ENCODE measurements at regions not wholly inside any gene's neighbourhood (a gene's known extent, or its start where the extent isn't known, plus 50 kb on each side); places are given as distances from the start of the nearest gene placed in this dataset.

DNA sequence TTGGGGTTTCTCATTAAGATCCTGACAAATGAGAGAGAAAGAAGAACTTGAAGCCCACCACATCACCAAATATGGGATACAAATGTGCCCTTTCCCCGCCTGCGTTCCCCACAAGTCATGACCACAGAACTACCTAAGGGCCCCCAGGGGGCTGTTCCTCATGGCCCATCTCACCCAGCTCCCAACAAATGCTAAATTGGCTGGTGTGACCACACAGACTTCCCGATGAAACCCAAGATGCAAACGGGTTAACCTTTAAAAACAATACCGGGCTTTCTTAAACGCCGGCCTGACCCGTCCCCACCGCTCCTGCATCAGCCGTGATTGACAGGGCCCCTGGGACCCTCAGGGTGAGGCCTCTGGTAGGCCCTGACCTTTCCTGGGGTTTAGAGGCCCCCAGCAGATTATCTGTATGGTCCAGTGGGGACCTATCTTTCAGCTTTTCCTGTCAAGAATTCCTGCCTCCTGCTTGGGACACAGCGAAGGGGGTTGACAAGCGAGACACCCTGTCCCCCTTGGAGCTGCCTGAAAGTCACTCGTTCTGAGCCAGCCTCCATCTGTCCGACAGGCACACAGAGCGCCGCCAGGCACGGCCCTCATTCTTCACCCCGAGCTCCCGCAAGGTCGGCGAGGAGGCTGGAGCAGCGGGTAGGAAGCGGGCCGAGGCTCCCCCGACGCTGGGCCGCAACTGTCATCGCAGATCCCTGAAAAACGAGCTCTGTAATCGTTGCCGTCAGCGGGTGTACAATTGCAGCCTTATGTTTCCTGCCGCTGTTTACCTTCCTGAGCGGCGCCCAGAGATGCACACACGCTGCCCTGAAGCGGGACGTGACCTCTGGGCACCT is 300.1 kb downstream of the FOXL1 start:
- DNase-seq: no peak
- H3K9me3 ChIP-seq: no peaks in the 10 kb centered on the region
- ATAC-seq: no peak
- H3K4me1 ChIP-seq: no peaks in the 10 kb centered on the region
- no peak overlapping the region for H3K27ac ChIP-seq
- intact Hi-C loops (cut with DNase I): no loop called here
- H3K36me3 ChIP-seq: no peaks in the 10 kb centered on the region
- H3K4me3 ChIP-seq: no peak overlapping the region
- H3K27me3 ChIP-seq (ENCODE audit: low read depth): peaks cover 65% of the 10 kb centered on the region
- TF ChIP-seq, protein P1, sequence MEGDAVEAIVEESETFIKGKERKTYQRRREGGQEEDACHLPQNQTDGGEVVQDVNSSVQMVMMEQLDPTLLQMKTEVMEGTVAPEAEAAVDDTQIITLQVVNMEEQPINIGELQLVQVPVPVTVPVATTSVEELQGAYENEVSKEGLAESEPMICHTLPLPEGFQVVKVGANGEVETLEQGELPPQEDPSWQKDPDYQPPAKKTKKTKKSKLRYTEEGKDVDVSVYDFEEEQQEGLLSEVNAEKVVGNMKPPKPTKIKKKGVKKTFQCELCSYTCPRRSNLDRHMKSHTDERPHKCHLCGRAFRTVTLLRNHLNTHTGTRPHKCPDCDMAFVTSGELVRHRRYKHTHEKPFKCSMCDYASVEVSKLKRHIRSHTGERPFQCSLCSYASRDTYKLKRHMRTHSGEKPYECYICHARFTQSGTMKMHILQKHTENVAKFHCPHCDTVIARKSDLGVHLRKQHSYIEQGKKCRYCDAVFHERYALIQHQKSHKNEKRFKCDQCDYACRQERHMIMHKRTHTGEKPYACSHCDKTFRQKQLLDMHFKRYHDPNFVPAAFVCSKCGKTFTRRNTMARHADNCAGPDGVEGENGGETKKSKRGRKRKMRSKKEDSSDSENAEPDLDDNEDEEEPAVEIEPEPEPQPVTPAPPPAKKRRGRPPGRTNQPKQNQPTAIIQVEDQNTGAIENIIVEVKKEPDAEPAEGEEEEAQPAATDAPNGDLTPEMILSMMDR (IDR thresholded peaks at IDR 0.05): no peak

DNA sequence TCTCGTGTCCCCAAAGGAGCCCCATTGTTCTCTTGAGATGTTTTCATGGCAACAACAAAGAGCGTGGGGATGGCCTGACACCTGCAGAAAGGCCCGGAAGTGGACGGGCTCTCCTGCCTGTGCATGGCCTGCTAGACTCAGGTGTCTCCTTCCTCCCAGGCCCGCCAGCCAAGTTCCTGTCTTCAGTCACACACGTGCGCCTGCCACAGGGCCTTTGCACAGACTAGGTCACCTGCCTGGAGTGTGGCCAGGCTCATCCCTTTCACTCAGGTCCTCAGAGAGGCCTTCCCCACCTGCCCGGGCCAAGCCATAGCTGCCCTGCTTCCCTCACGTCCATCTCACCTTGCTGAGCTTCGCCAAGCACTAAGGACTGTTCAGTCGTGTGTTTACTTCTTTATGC is 300.9 kb downstream of the FOXL1 start:
- no peak for ATAC-seq
- no peak for DNase-seq
- TF ChIP-seq, protein P1 (IDR thresholded peaks at IDR 0.05): no peak
- intact Hi-C loops (cut with DNase I): no loop called here
- H3K4me1 ChIP-seq: no peaks in the 10 kb centered on the region
- no peaks in the 10 kb centered on the region for H3K36me3 ChIP-seq
- H3K27ac ChIP-seq: no peak overlapping the region
- H3K9me3 ChIP-seq: no peaks in the 10 kb centered on the region
- H3K27me3 ChIP-seq (ENCODE audit: low read depth): peaks cover 65% of the 10 kb centered on the region
- H3K4me3 ChIP-seq: no peak overlapping the region

DNA sequence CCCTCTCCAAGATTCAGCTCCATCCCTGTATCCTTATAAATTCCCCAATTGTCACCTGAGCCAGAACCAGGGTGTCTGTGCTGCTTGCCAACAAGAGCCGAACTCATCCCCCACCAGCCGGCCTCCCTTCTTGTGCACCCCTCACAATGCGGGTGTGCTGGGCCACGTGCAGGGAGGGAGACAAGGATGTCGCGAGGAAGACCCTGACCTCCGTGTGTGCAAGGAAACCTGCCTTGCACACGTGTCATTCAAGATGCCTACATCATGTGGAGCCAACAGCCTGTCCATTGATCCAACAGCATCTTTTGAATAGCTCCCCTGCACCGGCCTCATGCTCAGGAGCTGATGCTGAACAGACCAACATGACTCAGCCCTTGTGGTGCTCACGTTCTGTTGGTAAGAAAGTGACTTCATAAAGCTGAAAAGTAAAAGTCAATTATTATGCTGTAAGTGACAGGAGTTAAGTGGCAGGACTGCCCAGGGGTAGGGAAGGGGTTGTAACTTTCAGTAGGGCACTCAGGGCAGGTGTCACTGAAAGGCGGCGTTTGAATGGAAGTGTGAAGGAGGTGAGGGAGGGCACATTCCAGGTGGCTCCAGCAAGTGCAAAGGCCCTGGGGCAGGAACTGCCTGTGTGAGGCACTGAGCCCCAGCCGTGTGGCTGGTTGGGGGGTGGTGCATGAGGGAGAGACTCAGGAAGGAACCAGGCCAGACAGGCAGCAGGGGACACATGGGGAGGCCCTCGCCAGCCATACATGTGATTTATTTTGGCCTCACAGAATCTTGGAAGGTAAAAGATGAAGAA is 302.2 kb downstream of the FOXL1 start:
- Histone ChIP-seq H3K27ac (no peak overlapping the region), H3K4me1 (no peaks in the 10 kb centered on the region), H3K4me3 (no peak overlapping the region), H3K36me3 (no peaks in the 10 kb centered on the region), H3K27me3 (ENCODE audit: low read depth) (peaks cover 65% of the 10 kb centered on the region), H3K9me3 (no peaks in the 10 kb centered on the region)
- TF ChIP-seq, protein P1 (IDR thresholded peaks at IDR 0.05): no peak
- intact Hi-C loops (cut with DNase I): no loop called here
- ATAC-seq (no peak), DNase-seq (no peak)

DNA sequence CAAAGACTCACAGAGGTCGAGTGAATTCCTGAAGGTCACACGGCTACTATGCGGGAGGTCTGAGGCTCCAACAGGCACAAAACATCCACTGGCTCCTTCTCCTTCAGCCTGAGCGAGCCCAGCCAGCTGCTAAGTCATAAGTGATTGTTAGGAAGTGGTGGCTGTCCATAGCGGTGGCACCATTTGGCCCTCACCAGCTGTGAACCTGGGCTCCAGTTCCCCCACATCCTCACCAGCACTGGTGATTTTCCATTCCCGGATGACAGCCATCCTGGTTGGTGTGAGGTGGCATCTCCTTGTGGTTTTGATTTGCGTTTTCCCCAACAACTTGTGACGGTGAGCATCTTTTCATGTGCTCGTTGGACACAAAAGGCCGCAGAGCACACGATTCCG is 302.8 kb downstream of the FOXL1 start:
- TF ChIP-seq, protein P1 (IDR thresholded peaks at IDR 0.05): no peak
- Histone ChIP-seq H3K4me3 (no peak overlapping the region), H3K27ac (no peak overlapping the region), H3K4me1 (no peaks in the 10 kb centered on the region), H3K27me3 (ENCODE audit: low read depth) (peaks cover 61% of the 10 kb centered on the region), H3K9me3 (no peaks in the 10 kb centered on the region), H3K36me3 (no peaks in the 10 kb centered on the region)
- DNase-seq (no peak), ATAC-seq (no peak)
- intact Hi-C loops (cut with DNase I): no loop called here

DNA sequence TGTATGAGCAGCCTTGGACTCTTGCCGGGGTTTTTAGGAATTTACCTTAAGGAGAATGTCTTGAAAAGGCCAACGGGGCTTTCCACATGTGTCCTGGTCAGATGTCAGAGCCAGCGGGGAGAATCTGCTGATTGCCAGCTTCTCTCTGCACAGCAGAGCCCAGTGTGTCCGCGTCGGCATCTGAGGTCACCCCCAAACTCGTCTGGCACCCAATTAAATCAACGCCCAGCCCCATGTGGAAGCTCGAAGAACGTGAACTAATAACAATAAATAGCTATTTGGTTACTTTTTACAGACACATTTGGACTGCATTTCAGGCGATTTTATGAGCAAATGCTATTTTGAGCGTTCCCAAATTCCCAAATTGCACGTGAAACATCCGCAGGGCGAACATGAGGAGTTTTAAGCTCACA is 303.5 kb downstream of the FOXL1 start:
- TF ChIP-seq, protein P1 (IDR thresholded peaks at IDR 0.05): no peak
- ATAC-seq: no peak
- peaks cover 54% of the 10 kb centered on the region for H3K27me3 ChIP-seq (ENCODE audit: low read depth)

More for the DNA sequence above, 303.5 kb downstream of the FOXL1 start:
- DNase-seq: no peak
- H3K4me3 ChIP-seq: no peak overlapping the region
- H3K9me3 ChIP-seq: no peaks in the 10 kb centered on the region
- no peaks in the 10 kb centered on the region for H3K36me3 ChIP-seq
- H3K4me1 ChIP-seq: no peaks in the 10 kb centered on the region
- intact Hi-C loops (cut with DNase I): no loop called here
- H3K27ac ChIP-seq: no peak overlapping the region
